Stimulated activated CD4-positive, alpha-beta T cell treated with anti-CD3 and anti-CD28 coated beads, Interleukin-12 subunit alpha, Interleukin-12 subunit beta, amount 100 ng/mL, for 4 hours (primary cell): ENCODE measurements at regions not wholly inside any gene's neighbourhood (a gene's known extent, or its start where the extent isn't known, plus 50 kb on each side); places are given as distances from the start of the nearest gene placed in this dataset.
"Not testable (repeated sequence)": the region's sequence is repeated elsewhere in the genome, so short reads cannot be mapped to it uniquely, and the experiment has no call there.

Source experiments
- DNase-seq: peaks from one replicate; pipeline ENCODE4 v3.0.0-alpha.2; 2020

DNA sequence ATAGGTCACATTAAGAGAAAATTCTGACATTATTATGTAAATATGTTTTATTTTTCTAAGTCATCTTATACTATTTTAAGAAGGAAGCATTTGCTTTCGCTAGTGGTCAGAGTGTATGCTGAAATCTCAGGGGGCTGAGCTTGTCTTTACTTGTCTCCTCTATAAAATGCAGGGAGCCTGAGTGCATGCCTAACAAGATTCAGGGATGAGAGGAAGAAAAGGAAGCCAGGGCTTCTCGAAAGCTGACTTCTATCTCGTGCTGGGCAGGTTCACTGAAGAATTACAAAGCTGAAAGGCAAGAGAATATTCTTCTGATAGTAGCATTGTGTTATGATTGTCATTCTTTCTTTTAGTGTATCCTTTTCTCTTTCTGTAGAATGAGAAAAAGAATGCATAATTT, 467.4 kb downstream of the SOX11 start:
- DNase-seq = no peak

DNA sequence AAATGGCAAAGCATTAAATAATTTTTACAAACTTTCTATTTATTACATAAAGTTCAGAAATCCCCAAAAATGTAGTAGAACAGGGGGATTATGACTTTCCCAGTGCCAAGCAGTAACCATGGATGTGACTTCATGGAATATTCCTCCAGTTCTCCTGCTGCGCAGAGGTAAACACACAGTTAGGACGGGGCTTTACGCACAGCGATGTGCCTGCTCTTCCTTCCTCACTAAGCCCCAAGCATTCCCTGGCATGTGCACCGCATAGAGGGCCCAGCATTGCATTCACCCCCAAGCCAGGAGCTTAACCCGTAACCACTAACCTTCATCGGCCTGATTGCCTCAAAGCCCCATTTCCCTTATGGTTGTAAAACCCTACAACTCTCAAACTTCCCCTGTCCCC, 471.7 kb downstream of the SOX11 start:
- DNase-seq = no peak

DNA sequence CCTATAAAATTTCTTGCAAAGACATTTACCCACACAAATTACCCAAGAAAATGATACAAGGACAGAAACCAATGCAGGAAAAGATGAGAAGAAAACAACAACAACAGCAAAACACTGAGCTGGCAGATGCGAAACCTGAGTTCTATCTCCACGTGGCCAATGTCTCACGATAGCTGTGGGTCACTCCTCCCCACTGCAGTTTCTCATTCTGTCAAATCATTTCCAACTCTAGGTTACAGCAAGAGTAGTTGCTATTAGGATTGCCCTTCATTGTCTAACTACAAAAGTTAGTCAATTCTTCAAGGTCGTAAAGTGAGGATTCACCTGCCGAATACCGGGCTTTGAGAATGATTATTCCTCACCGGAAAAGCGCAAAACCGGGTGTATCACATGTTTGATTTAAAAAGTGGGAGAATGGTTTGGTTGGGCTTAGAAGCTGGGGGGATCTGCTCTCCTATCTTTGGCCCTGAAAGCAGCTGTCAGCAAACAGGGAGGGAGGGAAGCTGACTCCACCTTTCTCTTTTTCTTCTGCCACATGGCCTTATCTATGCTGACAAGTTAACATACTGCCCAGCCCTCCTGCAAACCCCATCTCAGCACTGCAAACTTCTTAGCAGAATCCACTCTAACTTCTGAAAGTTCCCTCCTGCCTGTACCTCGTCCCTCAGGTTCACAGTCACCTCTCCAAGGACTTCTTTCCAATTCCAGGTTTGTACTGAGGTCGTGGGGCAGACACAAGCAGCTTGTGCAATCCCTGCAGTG, 473.0 kb downstream of the SOX11 start:
- DNase-seq = no peak

DNA sequence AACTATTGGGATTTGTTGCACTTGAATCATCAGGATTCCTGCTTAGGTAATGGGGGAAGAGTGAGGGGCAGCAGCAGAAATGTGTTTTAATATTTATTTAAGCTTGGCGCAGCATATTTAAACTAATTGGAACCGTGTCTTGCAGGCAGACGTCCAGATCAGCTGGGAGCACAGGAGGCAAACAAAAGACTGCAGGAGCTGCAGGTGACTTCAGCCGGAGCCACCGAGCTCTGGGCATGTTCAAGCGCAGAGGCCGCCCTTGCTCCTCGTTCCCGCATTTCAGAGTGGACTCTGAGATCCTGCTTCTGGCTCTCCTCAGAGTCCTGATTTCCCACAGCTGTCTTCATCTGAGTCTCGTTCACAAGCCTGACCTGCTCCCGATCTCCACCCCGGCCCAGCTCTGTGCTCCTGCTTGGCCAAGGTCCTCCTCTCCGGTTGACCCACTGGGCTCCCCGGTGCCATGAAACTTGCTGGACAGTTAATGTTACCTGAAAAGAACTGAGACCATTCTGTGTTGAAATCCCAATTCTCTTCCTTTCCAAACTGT, 475.5 kb downstream of the SOX11 start:
- DNase-seq = no peak

DNA sequence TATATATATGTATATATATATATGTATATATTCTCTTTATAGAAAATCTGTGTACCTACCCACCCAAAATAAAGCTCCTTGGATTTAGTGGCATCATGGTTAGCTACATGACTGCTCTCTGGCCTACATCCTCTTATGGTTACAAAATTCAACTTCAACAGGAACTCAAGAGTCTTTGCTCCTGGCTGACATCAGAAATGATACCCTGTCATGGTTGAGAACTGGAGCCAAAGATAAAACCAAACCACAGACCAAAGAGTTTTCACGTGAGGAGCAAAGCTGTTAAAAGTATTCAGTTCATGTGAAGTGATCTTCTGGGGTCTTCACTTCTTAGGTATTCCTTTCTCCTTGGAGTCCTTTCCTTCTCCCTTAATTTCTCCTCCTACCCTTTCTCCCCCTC, 476.3 kb downstream of the SOX11 start:
- DNase-seq = no peak

DNA sequence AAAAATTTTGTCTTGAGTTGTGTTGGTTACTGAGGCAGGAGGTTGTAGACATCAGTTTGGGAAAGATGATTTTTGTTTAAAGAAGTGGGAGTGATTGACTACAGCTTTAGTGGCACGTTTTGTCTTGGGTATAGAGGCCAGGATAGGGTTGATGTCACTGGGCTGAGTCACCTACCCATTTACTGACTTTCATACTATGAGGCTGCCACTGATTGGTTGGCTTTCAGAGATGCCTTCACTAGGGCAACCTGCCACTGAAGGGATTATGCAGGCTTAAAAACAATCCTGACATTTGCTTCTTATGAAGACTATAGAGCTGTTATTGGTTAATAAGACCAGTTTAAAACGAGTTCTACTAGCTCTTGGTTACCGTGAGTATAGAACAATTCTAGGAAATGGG, 479.1 kb downstream of the SOX11 start:
- no peak for DNase-seq

DNA sequence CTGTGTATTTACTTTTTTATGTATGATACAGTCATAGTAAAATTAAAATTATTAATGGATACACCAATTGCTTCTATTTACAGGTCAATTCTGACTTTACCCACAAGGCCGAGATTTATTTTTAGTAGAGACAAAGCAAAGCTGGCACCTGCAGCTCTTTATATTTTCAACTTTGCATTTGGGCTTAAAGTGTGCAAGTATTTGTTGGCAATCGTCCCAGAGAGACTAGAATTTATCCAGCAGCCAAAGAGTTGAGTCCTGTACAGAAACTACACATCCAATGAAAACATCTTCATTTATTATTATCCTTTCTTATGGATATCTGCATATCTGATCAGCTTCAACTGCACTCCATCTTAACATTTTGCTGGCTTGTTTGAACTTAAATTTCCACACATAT, 485.6 kb downstream of the SOX11 start:
- no peak for DNase-seq

DNA sequence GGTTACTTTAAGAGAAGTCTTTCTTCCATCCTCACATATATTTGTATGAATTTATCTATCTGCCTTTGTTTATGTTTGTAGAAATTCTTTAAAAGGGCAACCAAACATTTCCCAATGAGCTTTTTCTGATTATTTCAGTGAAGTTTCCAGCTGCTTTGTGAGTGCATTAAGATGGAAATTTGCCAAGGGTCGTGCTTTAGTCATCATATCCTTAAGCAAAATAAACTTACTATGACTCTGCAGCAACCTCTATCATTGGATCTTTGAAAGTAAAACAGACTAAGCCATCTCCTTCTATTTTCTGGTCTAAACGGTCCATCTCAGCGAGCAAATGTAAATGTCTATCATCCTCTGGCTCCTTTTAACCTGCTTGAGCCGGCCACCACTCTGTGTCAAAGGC, 489.3 kb downstream of the SOX11 start:
- no peak for DNase-seq

DNA sequence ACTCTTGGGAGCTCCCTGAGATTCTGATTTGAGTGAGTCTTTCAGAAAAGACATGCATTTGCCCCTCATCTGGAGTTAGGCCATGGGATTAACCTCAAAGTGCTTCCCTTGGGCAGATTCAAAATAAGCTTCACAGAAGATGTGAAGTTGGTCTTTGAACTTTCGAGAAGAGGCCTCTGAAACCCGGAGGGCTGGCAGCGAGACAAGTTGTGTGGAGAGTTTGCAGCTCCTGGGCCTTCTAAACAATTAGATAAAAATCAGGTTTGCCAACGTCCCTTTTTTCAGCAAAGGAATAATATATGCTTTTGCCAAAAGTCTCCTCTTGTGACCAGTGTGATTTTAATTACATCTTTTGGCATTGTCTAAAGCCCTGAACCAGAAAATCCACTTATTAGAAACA, 489.7 kb downstream of the SOX11 start:
- no peak for DNase-seq

DNA sequence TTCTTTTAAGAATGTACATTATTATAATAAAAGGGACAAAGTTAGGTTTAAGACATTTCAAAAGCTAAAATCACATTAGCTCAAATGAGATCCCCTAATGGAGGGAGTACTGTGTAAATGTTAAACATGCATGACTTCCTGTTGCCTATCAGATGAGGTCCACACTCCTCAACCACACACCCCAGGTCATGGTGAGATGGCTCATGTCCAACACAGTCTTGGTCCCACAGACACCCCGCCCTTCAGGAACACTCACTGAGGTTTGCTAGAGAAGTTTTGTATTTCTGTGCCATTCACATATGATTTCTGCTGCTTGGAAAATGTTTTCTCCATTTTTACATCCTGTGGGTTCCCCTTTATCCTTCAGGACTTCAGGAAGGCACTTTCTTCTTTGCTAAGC, 491.0 kb downstream of the SOX11 start:
- DNase-seq = no peak

DNA sequence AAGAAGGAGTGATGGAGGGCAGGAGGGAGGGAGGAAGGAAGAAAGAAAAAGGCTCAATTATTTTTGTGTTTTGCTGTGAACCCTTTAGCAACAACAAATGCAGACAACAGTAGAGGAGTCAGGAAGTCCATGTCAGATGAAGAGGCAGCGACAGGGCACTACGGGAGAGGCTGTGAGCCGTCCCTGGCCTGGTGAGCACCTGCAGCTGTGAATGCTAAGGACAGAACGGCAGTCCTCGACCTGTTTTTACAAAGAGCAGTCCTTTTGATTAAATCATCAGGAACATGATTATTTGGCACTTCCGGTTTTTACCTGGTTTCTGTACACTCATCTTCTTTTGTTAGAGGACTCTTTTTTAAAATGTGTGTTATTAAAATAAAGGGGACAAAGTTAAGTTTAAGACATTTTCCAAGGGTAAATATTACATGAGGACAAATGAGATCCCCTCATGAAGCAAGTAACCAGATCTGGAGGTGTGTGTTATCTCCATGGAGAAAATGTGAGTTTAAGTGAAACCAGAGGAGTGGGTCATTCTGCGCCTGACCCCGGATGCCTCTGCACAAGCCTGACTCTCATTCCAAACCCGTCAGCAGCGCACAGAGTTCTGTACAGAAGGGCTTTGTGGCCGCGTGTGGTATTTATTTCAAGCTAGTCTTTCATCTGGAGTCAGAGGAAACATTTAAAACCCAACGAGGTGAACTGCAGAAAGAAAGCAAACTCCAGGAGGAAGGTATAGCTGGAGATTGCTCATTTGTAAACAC, 492.5 kb downstream of the SOX11 start:
- no peak for DNase-seq

- DNase-seq = no peak
Observed at GRCh38 chr2:6186332-6187151, 494.4 kb downstream of the SOX11 start.

DNA sequence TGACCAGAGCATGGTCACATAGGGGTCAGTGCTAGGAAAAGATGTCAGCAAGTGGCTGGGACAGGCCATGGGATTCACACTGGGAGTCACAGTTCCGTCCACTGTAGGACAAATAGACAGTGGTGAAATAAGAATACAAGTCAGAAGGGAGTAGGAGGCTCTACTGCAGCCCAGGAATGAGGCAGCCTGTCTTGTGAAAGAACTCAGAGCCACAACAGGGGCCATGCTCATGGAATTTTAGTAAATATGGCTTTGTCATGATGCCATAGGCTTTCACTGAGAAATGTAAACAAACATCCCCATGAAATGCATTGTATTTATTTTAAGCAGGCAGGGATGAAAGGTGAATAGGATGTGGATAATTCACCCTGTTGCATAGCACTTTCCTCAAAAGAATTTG, 504.3 kb downstream of the SOX11 start:
- no peak for DNase-seq

- DNase-seq = not testable (repeated sequence)
Observed at GRCh38 chr2:6198370-6198919, 506.3 kb downstream of the SOX11 start.

GRCh38 chr2:6202756-6203155, 510.6 kb downstream of the SOX11 start:
- DNase-seq = no peak

GRCh38 chr2:6203291-6203959, 511.2 kb downstream of the SOX11 start:
- no peak for DNase-seq

GRCh38 chr2:6206882-6207281, 514.7 kb downstream of the SOX11 start:
- no peak for DNase-seq

- DNase-seq = no peak
Observed at GRCh38 chr2:6211236-6211635, 519.1 kb downstream of the SOX11 start.

DNA sequence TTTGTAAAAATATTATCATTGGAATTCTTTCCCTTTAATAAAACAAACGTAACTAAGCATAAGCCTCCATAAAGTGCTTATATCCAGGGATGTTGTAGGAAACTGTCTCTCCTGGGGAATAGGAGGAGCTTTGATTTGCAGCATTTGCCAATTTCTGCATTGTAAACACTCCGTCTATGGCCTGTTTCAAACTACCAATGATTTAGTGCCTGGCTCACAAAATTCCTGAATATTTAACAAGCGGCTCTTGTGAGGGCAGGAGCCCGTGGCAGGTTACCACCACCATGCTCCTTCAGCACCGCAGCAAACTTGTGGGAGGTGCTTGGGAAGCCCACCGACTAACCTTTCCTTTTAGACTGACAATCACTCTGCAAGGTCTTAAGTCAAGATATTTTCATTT, 520.3 kb downstream of the SOX11 start:
- no peak for DNase-seq

GRCh38 chr2:6213056-6213780, 521.0 kb downstream of the SOX11 start:
- DNase-seq = no peak

- no peak for DNase-seq
Observed at GRCh38 chr2:6214471-6214870, 522.3 kb downstream of the SOX11 start.

- no peak for DNase-seq
Observed at GRCh38 chr2:6215053-6215452, 522.9 kb downstream of the SOX11 start.
